Ectodermal cell (in vitro differentiated cells): ENCODE measurements at regions not wholly inside any gene's neighbourhood (a gene's known extent, or its start where the extent isn't known, plus 50 kb on each side); places are given as distances from the start of the nearest gene placed in this dataset.

ENCODE experiments used
- H3K27ac ChIP-seq: 2 replicates; pipeline ENCODE4 v1.7.0; 2013; ENCODE audit warnings: mild to moderate bottlenecking, low read depth, low read length; ENCODE audit not compliant: insufficient read depth, poor library complexity, severe bottlenecking
- H3K27me3 ChIP-seq: 2 replicates; pipeline ENCODE4 v1.7.0; 2013; ENCODE audit warnings: mild to moderate bottlenecking, low read length; ENCODE audit not compliant: insufficient read depth, control insufficient read depth, poor library complexity, severe bottlenecking
- H3K36me3 ChIP-seq: one replicate; pipeline ENCODE4 v1.7.0; 2013; ENCODE audit warnings: low read length; ENCODE audit not compliant: control insufficient read depth, insufficient read depth
- H3K4me1 ChIP-seq: one replicate; pipeline ENCODE4 v1.7.0; 2013; ENCODE audit warnings: low read length; ENCODE audit not compliant: control insufficient read depth, insufficient read depth
- H3K4me3 ChIP-seq: 2 replicates; pipeline ENCODE4 v1.7.0; 2013; ENCODE audit warnings: low read depth, low read length, control low read depth; ENCODE audit not compliant: insufficient read depth
- H3K9me3 ChIP-seq: 2 replicates; pipeline ENCODE4 v1.7.0; 2013; ENCODE audit warnings: mild to moderate bottlenecking, low read length, moderate library complexity; ENCODE audit not compliant: control insufficient read depth
- WGBS, 2 experiments: methylation state at CpG; one replicate each; pipeline ENCODE4 v1.1.7; 2013; ENCODE audit warnings: missing lambda C conversion rate in 2 of 2; 5-methylcytosine and 5-hydroxymethylcytosine counted together

DNA sequence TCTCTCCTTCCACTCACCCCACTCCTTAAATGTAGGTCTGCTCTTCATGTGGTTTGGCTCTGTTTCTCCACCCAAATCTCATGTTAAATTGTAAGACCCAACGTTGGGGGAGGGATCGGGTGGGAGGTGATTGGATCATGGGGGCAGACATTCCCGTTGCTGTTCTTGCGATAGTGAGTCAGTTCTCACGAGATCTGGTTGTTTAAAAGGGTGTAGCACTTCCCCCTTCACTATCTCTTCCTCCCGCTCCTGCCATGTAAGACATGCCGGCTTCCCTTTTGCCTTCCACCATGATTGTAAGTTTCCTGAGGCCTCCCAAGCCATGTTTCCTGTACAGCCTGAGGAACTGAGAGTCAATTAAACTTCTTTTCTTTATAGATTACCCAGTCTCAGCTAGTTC is 1044.5 kb upstream of the POU3F3 start:
- H3K4me1 ChIP-seq, result peaks cover 9% of the 10 kb centered on the region
- no peaks in the 10 kb centered on the region for H3K36me3 ChIP-seq
- H3K4me3 ChIP-seq, result no peak overlapping the region
- H3K27me3 ChIP-seq, result no peaks in the 10 kb centered on the region
- H3K9me3 ChIP-seq, result no peaks in the 10 kb centered on the region
- WGBS, 2 experiments, result 70 to 75% methylated on average over 7 of the region's 7 CpGs
- no peak overlapping the region for H3K27ac ChIP-seq

DNA sequence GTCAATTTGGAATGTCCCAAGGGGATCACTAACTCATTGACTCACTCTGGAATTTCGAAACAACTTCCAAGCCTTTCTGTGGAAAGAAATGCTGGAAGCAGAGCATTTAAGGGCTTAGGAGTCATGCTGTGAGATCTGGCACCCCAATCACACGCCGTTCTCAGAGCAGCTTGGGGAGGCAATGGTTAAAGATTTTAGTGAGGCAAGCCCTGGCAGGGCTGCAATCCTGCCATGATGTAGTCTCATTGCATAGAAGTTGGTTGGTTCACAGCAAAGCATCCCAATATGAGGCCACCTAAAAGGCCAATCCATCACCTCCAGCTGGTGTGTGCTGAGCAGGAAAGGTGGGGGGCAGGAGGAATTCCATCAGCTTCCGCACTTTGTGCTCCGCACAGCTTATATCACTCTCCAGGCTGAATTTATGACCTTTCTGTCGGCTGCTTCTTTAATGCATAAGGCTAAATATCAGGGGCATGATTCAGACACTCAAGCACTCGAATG is 1043.9 kb upstream of the POU3F3 start:
- Histone ChIP-seq H3K27ac (no peak overlapping the region), H3K4me3 (no peak overlapping the region), H3K9me3 (no peaks in the 10 kb centered on the region), H3K4me1 (peaks cover 9% of the 10 kb centered on the region), H3K27me3 (no peaks in the 10 kb centered on the region), H3K36me3 (no peaks in the 10 kb centered on the region)
- WGBS, 2 experiments, result 78 to 80% methylated on average over 7 of the region's 7 CpGs

GRCh38 chr2:103810875-103811274 is 1043.0 kb upstream of the POU3F3 start:
- no peak overlapping the region for H3K4me3 ChIP-seq
- no peaks in the 10 kb centered on the region for H3K27me3 ChIP-seq
- no peaks in the 10 kb centered on the region for H3K9me3 ChIP-seq
- no peaks in the 10 kb centered on the region for H3K36me3 ChIP-seq
- H3K4me1 ChIP-seq, result peaks cover 9% of the 10 kb centered on the region
- H3K27ac ChIP-seq, result no peak overlapping the region
- 73 to 76% methylated on average over 2 of the region's 2 CpGs for WGBS, 2 experiments

DNA sequence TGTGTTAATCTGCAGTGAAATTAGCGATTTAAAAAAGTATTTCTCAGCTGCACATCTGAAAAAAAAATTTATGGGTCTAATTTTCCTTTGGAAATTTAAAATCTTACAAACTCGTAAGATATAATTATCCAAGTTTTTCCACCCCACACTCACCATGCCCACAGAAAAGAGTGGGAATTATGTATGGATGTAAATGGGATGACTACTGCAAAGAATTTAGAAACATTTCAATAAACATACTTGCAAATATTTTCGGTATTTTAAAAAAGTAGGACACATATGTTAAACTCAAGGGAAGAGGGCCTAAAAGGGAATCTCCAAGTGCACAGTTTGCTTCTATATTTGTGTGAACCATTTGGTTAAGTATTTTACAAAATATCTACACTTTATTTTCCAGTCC is 1039.9 kb upstream of the POU3F3 start:
- Histone ChIP-seq H3K4me1 (peaks cover 9% of the 10 kb centered on the region), H3K4me3 (no peak overlapping the region), H3K27ac (no peak overlapping the region), H3K27me3 (no peaks in the 10 kb centered on the region), H3K36me3 (no peaks in the 10 kb centered on the region), H3K9me3 (no peaks in the 10 kb centered on the region)
- 100% methylated on average over 2 of the region's 3 CpGs; no CpG with 5 or more reads in 1 of the 2 experiments for WGBS, 2 experiments

GRCh38 chr2:103815731-103816130 is 1038.2 kb upstream of the POU3F3 start:
- Histone ChIP-seq H3K4me3 (no peak overlapping the region), H3K4me1 (peaks cover 4% of the 10 kb centered on the region), H3K27me3 (no peaks in the 10 kb centered on the region), H3K27ac (no peak overlapping the region), H3K36me3 (no peaks in the 10 kb centered on the region), H3K9me3 (no peaks in the 10 kb centered on the region)
- WGBS, 2 experiments, result no CpG with 5 or more reads among the region's 1 CpG

- Histone ChIP-seq H3K4me3 (no peak overlapping the region), H3K27ac (no peak overlapping the region), H3K27me3 (no peaks in the 10 kb centered on the region), H3K9me3 (no peaks in the 10 kb centered on the region), H3K36me3 (no peaks in the 10 kb centered on the region), H3K4me1 (no peaks in the 10 kb centered on the region)
- WGBS, 2 experiments, result 81 to 92% methylated on average over 2 to 3 of the region's 3 CpGs
Observed at GRCh38 chr2:103817746-103818145, 1036.2 kb upstream of the POU3F3 start.

DNA sequence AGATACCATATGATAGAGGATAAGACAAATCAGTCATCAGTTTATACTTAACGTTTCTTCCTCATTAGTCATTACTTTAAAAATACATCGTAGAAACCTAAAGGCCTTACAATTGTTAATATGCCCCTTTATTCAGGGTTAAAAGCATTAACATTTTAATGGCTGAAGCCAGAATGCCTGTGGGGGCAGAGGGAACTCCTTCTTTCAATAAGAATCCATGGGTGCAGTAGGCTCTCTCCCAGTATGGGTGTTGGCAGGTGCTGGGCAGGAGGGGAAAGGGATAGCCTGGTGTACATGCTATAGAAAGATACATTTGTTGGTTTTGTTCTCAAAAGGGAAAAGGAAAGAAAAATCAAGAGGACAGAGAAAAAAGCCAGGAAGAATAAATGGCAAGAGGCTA is 1035.7 kb upstream of the POU3F3 start:
- no peaks in the 10 kb centered on the region for H3K36me3 ChIP-seq
- H3K4me1 ChIP-seq, result no peaks in the 10 kb centered on the region
- H3K9me3 ChIP-seq, result no peaks in the 10 kb centered on the region
- H3K27me3 ChIP-seq, result no peaks in the 10 kb centered on the region
- no peak overlapping the region for H3K27ac ChIP-seq
- no peak overlapping the region for H3K4me3 ChIP-seq
- 0% methylated on average over 2 of the region's 2 CpGs; no CpG with 5 or more reads in 1 of the 2 experiments for WGBS, 2 experiments

DNA sequence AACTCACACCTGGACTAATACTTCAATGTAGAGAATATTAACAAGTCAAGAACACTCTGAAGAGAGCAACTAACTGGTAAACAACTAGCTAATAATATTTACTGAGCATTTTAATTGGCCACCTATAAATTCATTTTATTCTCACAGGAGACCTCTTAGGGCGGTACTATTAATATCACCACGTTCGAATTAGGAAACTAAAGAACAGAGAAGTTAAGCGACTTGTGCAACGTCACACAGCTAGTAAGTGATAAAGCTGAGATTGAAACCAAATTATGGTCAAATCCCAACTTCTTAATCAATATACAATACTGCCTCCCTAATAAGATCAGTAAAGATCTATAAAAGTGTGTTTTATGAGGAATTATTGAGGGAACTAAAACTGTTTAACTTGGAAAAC is 1034.3 kb upstream of the POU3F3 start:
- no peaks in the 10 kb centered on the region for H3K4me1 ChIP-seq
- no peak overlapping the region for H3K27ac ChIP-seq
- no peaks in the 10 kb centered on the region for H3K9me3 ChIP-seq
- no peaks in the 10 kb centered on the region for H3K27me3 ChIP-seq
- 92 to 94% methylated on average over 5 of the region's 5 CpGs for WGBS, 2 experiments
- H3K36me3 ChIP-seq, result no peaks in the 10 kb centered on the region
- H3K4me3 ChIP-seq, result no peak overlapping the region

- Histone ChIP-seq H3K4me3 (no peak overlapping the region), H3K9me3 (no peaks in the 10 kb centered on the region), H3K4me1 (no peaks in the 10 kb centered on the region), H3K27ac (no peak overlapping the region), H3K27me3 (no peaks in the 10 kb centered on the region), H3K36me3 (no peaks in the 10 kb centered on the region)
- WGBS, 2 experiments, result 82 to 96% methylated on average over 1 of the region's 1 CpG
Observed at GRCh38 chr2:103823847-103824246, 1030.1 kb upstream of the POU3F3 start.

DNA sequence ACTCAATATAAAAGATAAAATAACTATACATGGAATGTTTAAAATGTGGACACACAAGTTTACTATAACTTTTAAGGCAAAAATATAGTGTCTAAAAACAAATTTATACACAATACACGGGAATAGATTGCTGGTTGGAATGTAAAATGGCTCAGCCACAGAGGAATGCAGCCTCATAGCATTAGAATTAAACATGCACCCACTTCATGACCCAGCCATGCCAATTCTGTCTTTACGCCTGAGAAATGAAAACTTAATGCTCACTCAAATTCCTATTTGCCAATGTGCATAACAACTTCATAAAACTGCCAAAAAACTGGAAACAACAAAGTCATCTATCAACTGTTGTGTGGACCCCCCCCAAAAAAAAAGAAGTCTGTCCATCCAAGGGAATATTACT is 1006.6 kb upstream of the POU3F3 start:
- Histone ChIP-seq H3K9me3 (no peaks in the 10 kb centered on the region), H3K4me3 (no peak overlapping the region), H3K36me3 (no peaks in the 10 kb centered on the region), H3K27me3 (no peaks in the 10 kb centered on the region), H3K4me1 (no peaks in the 10 kb centered on the region), H3K27ac (no peak overlapping the region)
- WGBS, 2 experiments, result 88 to 96% methylated on average over 2 of the region's 2 CpGs

- Histone ChIP-seq H3K9me3 (no peaks in the 10 kb centered on the region), H3K36me3 (no peaks in the 10 kb centered on the region), H3K4me3 (no peak overlapping the region), H3K27ac (no peak overlapping the region), H3K4me1 (no peaks in the 10 kb centered on the region), H3K27me3 (no peaks in the 10 kb centered on the region)
- 79 to 87% methylated on average over 2 of the region's 2 CpGs for WGBS, 2 experiments
Observed at GRCh38 chr2:103859238-103859637, 994.7 kb upstream of the POU3F3 start.
